Bronchial epithelial cell (primary cell): ENCODE measurements at regions not wholly inside any gene's neighbourhood (a gene's known extent, or its start where the extent isn't known, plus 50 kb on each side); places are given as distances from the start of the nearest gene placed in this dataset.

Experiments used
- DNase-seq: peaks from one replicate; pipeline ENCODE4 v3.0.0-alpha.2; 2010; ENCODE audit warnings: low read depth
- FAIRE-seq: peaks from 2 replicates; lab custom pipeline; 2011; peaks lifted over from hg19 to GRCh38; lab: Jason Lieb, UNC
- H3K27me3 ChIP-seq: 2 replicates; pipeline ENCODE4 v1.5.1; 2011; ENCODE audit warnings: low read length; ENCODE audit not compliant: control insufficient read depth, insufficient read depth
- H3K36me3 ChIP-seq: 2 replicates; pipeline ENCODE4 v1.5.1; 2011; ENCODE audit warnings: low read length; ENCODE audit not compliant: control insufficient read depth, insufficient read depth
- H3K4me3 ChIP-seq: 2 replicates; pipeline ENCODE4 v1.5.1; 2011; ENCODE audit warnings: mild to moderate bottlenecking, low read depth, low read length, control low read depth
- CTCF ChIP-seq: IDR thresholded peaks from 2 replicates; pipeline ENCODE4 v1.5.1; 2011; ENCODE audit warnings: mild to moderate bottlenecking, moderate library complexity, low read length, control low read depth, inconsistent platforms; ENCODE audit not compliant: insufficient read depth, severe bottlenecking

DNA sequence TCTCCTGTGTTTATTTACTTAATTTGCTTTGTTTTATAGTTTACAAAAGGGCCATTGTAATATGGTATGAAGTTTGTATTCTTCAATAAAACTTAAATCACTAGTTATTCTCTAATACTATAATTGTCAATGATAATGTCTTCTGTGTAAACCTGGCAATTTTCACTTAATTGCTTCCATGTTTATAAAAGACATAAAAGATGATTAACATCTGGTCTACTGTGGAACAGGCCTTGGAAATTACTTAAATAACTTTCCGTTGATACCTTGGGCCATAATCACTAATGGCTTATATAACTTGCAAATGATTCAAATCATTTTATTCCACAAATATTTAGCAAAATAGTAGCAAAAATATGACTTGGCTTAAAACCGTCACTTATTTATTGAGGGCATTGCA lies 743.8 kb downstream of the DSC3 start:
- DNase-seq (no peak), FAIRE-seq (no peak)
- H3K4me3 ChIP-seq: no peak overlapping the region
- no peak for TF ChIP-seq CTCF
- H3K27me3 ChIP-seq: no peaks in the 10 kb centered on the region
- H3K36me3 ChIP-seq: no peaks in the 10 kb centered on the region

DNA sequence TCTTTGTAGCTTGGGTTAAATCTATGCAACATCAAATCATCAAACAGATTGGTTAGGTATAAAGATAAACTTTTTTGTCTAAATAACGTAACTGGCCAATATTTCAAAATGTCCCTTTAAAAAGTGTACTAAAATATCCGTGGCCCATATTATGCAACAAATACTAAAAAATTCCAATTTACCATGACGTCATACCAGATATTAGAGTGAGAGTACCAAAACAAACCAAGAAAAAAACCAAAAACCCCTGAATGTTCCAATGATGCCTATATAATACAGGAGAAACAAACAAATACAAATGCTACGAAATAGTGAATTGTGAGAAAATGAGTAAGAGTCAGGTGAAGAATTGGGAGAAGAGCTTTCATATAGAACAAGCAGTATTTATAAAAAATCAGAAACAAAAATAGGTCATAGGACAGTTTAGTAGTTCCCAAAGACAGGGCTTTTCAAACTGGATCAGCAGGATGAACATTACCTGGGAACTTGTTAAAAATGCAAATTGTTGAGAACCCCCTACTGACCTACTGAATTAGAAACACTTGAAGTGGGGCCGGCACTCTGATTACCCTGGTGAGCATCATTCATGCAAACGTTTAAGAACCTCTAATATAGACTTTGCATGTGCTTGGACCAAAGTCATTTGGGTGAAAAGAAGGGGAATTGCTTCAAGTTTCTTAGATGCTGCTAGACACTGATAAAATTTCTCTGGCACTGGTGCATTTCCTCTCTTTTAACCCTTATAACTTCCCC lies 753.7 kb downstream of the DSC3 start:
- Histone ChIP-seq H3K4me3 (no peak overlapping the region), H3K27me3 (no peaks in the 10 kb centered on the region), H3K36me3 (no peaks in the 10 kb centered on the region)
- FAIRE-seq: no peak
- no peak for TF ChIP-seq CTCF
- DNase-seq: no peak

DNA sequence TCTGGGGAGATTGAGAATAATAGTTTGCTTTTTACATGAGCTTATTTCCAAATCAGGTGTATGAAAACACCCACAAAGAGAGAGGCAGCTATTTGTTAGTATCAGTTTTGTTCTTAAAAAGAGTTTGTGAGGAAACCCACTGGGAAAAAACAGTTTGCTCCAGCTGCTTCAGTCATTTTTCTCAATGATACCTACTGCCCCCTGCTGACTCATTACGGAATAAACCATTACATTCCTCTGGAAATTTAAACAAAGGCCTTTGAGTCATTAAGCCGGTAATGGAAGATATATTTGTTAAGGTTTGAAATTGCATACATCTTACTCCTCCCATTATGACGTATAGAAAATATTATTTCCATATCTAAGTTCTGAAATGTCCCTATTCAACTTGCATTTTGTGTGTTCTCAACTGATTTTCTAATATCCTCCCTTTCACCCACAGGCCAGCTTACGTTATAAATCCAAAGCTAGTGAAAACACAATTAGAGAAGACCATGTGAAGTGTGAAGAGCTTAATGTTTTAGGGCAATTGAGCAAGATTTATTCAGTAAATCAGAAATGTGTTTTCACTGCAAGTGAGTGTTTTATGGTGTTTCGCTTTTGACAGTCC lies 761.6 kb downstream of the DSC3 start:
- no peaks in the 10 kb centered on the region for H3K27me3 ChIP-seq
- DNase-seq (peak; percentile 73), FAIRE-seq (no peak)
- H3K4me3 ChIP-seq: no peak overlapping the region
- H3K36me3 ChIP-seq: no peaks in the 10 kb centered on the region
- peak; percentile 52 for TF ChIP-seq CTCF

- H3K36me3 ChIP-seq: no peaks in the 10 kb centered on the region
- TF ChIP-seq CTCF: no peak
- H3K4me3 ChIP-seq: no peak overlapping the region
- no peaks in the 10 kb centered on the region for H3K27me3 ChIP-seq
- FAIRE-seq (no peak), DNase-seq (no peak)
These were observed 762.4 kb downstream of the DSC3 start for GRCh38 chr18:30280186-30280585.

DNA sequence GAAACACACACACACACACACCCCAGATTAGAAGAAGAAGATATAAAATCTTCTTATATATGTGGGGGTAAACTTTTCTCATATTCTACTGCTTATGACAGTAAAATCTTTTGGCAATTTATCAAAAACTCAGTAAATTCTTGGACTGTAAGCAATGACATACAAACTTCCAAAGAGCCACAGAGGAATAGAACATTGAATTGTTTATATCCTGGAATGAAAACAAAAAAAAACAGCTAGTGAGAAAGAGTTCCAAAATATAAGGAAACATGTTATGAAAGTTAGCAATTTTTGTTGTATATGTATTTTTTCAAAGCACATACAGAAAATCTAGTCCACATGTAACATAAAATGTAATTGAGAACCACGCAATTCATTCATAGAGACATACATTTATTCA lies 764.9 kb downstream of the DSC3 start:
- TF ChIP-seq CTCF: no peak
- Histone ChIP-seq H3K36me3 (no peaks in the 10 kb centered on the region), H3K27me3 (no peaks in the 10 kb centered on the region), H3K4me3 (no peak overlapping the region)
- FAIRE-seq: no peak
- DNase-seq: no peak
